Stimulated activated CD4-positive, alpha-beta T cell treated with anti-CD3 and anti-CD28 coated beads, Interleukin-12 subunit alpha, Interleukin-12 subunit beta, amount 100 ng/mL, for 48 hours (primary cell): ENCODE measurements at regions not wholly inside any gene's neighbourhood (a gene's known extent, or its start where the extent isn't known, plus 50 kb on each side); places are given as distances from the start of the nearest gene placed in this dataset.

Experiments
- DNase-seq, 3 donors: peaks; one replicate each; pipeline ENCODE4 v3.0.0-alpha.2; 2020; ENCODE audit warnings: low read depth in 2 of 3, low spot score in 1 of 3

GRCh38 chr3:83302091-83302490, 1540.6 kb upstream of the GBE1 start:
- DNase-seq: no peak

GRCh38 chr3:83317605-83318004, 1556.2 kb upstream of the GBE1 start:
- no peak for DNase-seq

GRCh38 chr3:83320726-83321125, 1559.3 kb upstream of the GBE1 start:
- DNase-seq: no peak

- no peak for DNase-seq
Measured at GRCh38 chr3:83321457-83321856, 1560.0 kb upstream of the GBE1 start.

- DNase-seq: no peak
Measured at GRCh38 chr3:83321891-83322290, 1560.4 kb upstream of the GBE1 start.

- no peak for DNase-seq
Measured at GRCh38 chr3:83354205-83354604, 1592.8 kb upstream of the GBE1 start.

GRCh38 chr3:83393276-83393675, 1565.5 kb upstream of the CADM2 start:
- DNase-seq: no peak

- DNase-seq: no peak
Measured at GRCh38 chr3:83403927-83404326, 1554.9 kb upstream of the CADM2 start.

GRCh38 chr3:83426300-83426699, 1532.5 kb upstream of the CADM2 start:
- DNase-seq: no peak

- DNase-seq: no peak
Measured at GRCh38 chr3:83434880-83435587, 1523.8 kb upstream of the CADM2 start.

- DNase-seq: no peak
Measured at GRCh38 chr3:83438188-83438587, 1520.6 kb upstream of the CADM2 start.

GRCh38 chr3:83453056-83453455, 1505.7 kb upstream of the CADM2 start:
- no peak for DNase-seq

GRCh38 chr3:83454353-83454752, 1504.4 kb upstream of the CADM2 start:
- no peak for DNase-seq

GRCh38 chr3:83457551-83457950, 1501.2 kb upstream of the CADM2 start:
- DNase-seq: no peak

GRCh38 chr3:83460052-83460451, 1498.7 kb upstream of the CADM2 start:
- no peak for DNase-seq

- no peak for DNase-seq
Measured at GRCh38 chr3:83461411-83461810, 1497.4 kb upstream of the CADM2 start.

GRCh38 chr3:83477563-83477962, 1481.2 kb upstream of the CADM2 start:
- DNase-seq: no peak

GRCh38 chr3:83482402-83483070, 1476.3 kb upstream of the CADM2 start:
- no peak for DNase-seq

GRCh38 chr3:83496462-83496861, 1462.3 kb upstream of the CADM2 start:
- no peak for DNase-seq

- no peak for DNase-seq
Measured at GRCh38 chr3:83498361-83499016, 1460.3 kb upstream of the CADM2 start.

GRCh38 chr3:83500422-83500821, 1458.4 kb upstream of the CADM2 start:
- no peak for DNase-seq

GRCh38 chr3:83500931-83501330, 1457.9 kb upstream of the CADM2 start:
- DNase-seq: no peak
